Keratinocyte (primary cell): ENCODE measurements at regions not wholly inside any gene's neighbourhood (a gene's known extent, or its start where the extent isn't known, plus 50 kb on each side); places are given as distances from the start of the nearest gene placed in this dataset.

ENCODE experiments used
- CTCF ChIP-seq, 3 experiments: IDR thresholded peaks in 1 of 3; conservative IDR thresholded peaks in 1 of 3; optimal IDR thresholded peaks in 1 of 3; 2 replicates in 2 of 3; 3 replicates in 1 of 3; pipeline versions ENCODE3 to v1.5.1; 2011; ENCODE audit warnings: low read length in 3 of 3, mild to moderate bottlenecking in 3 of 3, moderate library complexity in 2 of 3, control low read depth in 1 of 3, inconsistent platforms in 1 of 3; ENCODE audit not compliant: insufficient read depth in 2 of 3; ENCODE audit errors: extremely low read depth in 1 of 3
- EZH2 ChIP-seq: IDR thresholded peaks from one replicate; pipeline ENCODE4 v1.6.1; 2012; ENCODE audit warnings: inconsistent platforms, mild to moderate bottlenecking, low read length, moderate library complexity

GRCh38 chr5:63351164-63351563 lies 611.1 kb downstream of the HTR1A start:
- TF ChIP-seq CTCF (optimal IDR thresholded peaks at IDR 0.05 in 1 of 3, IDR thresholded peaks at IDR 0.05 in 1 of 3, conservative IDR thresholded peaks at IDR 0.05 in 1 of 3; ENCODE audit: extremely low read depth in 1 of 3, insufficient read depth in 2 of 3, low read length in 3 of 3): no peak
- TF ChIP-seq EZH2: no peak
